ENCODE measurements at regions not wholly inside any gene's neighbourhood (a gene's known extent, or its start where the extent isn't known, plus 50 kb on each side); places are given as distances from the start of the nearest gene placed in this dataset.

- TF ChIP-seq CTCF (IDR thresholded peaks at IDR 0.05; ENCODE audit: insufficient read depth, low read depth, low read length) (no peak), EZH2 (IDR thresholded peaks at IDR 0.05; ENCODE audit: insufficient read depth, low read length) (no peak)
Measured at GRCh38 chr5:98576275-98576674, 197.2 kb upstream of the RGMB start.
